22Rv1 (cell line): ENCODE measurements at regions not wholly inside any gene's neighbourhood (a gene's known extent, or its start where the extent isn't known, plus 50 kb on each side); places are given as distances from the start of the nearest gene placed in this dataset.

Source experiments
- ZFX ChIP-seq: fragments of 450-650 bp; IDR thresholded peaks from 2 replicates; pipeline ENCODE4 v1.6.1; 2017; ENCODE audit warnings: antibody characterized with exemption, borderline replicate concordance
- TF ChIP-seq, protein P1 (sequence below): fragments of 450-650 bp; IDR thresholded peaks from 2 replicates; pipeline ENCODE4 v1.5.1; 2017; ENCODE audit warnings: mild to moderate bottlenecking

DNA sequence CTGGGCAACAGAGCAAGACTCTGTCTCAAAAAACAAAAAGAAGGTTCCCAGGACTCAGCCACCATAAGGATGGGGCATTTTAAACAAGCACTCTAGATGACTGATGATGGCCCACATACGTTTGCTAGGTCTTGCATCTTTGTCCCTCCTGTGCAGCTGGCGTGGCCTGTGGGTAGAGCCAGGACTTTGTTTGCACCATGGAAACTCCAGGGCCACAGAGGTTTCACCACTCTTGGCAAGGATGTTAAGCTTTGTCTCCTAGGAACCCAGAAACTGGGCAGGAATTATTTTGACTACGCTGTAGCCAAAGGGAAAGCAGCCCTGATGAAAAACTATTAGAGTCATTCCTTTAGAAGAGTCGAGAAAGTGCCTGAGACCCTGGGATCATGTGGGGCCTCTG lies 54.1 kb upstream of the CALM2 start:
- TF ChIP-seq, protein P1, sequence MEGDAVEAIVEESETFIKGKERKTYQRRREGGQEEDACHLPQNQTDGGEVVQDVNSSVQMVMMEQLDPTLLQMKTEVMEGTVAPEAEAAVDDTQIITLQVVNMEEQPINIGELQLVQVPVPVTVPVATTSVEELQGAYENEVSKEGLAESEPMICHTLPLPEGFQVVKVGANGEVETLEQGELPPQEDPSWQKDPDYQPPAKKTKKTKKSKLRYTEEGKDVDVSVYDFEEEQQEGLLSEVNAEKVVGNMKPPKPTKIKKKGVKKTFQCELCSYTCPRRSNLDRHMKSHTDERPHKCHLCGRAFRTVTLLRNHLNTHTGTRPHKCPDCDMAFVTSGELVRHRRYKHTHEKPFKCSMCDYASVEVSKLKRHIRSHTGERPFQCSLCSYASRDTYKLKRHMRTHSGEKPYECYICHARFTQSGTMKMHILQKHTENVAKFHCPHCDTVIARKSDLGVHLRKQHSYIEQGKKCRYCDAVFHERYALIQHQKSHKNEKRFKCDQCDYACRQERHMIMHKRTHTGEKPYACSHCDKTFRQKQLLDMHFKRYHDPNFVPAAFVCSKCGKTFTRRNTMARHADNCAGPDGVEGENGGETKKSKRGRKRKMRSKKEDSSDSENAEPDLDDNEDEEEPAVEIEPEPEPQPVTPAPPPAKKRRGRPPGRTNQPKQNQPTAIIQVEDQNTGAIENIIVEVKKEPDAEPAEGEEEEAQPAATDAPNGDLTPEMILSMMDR: no peak
- TF ChIP-seq ZFX: no peak
